ENCODE measurements at regions not wholly inside any gene's neighbourhood (a gene's known extent, or its start where the extent isn't known, plus 50 kb on each side); places are given as distances from the start of the nearest gene placed in this dataset.

GRCh38 chr1:164479242-164479641, 79.7 kb upstream of the PBX1 start:
- DNase-seq (ENCODE audit: low read depth in 2 of 3, low spot score in 2 of 3): no peak

GRCh38 chr1:164480285-164480907, 78.6 kb upstream of the PBX1 start:
- no peak for DNase-seq (ENCODE audit: low read depth in 2 of 3, low spot score in 2 of 3)

GRCh38 chr1:164495905-164496304, 63.1 kb upstream of the PBX1 start:
- DNase-seq (ENCODE audit: low read depth in 2 of 3, low spot score in 2 of 3): no peak

- DNase-seq (ENCODE audit: low read depth in 2 of 3, low spot score in 2 of 3): no peak
Measured at GRCh38 chr1:164498792-164499191, 60.2 kb upstream of the PBX1 start.

GRCh38 chr1:164504749-164505148, 54.2 kb upstream of the PBX1 start:
- DNase-seq (ENCODE audit: low read depth in 2 of 3, low spot score in 2 of 3): no peak
